ENCODE measurements at regions not wholly inside any gene's neighbourhood (a gene's known extent, or its start where the extent isn't known, plus 50 kb on each side); places are given as distances from the start of the nearest gene placed in this dataset.
"Not testable (repeated sequence)": the region's sequence is repeated elsewhere in the genome, so short reads cannot be mapped to it uniquely, and the experiment has no call there.

DNA sequence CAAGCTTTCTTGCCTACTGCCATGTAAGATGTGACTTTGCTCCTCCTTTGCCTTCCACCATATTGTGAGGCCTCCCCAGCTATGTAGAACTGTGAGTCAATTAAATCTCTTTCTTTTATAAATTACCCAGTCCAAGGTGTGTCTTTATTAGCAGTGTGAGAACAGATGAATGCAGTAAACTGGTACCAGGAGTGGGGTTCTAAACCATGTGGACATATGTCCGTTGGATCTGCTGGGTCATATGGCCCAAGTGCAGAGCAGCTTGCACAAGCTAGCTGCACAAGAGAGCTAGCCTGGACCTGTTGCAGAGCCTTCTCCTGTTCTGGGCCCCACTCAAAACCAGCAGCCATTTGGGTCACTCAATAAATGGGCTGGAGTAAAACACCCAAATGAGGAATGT, 177.1 kb downstream of the HIPK3 start:
- DNase-seq (ENCODE audit: extremely low read depth in 1 of 2, low read depth in 1 of 2): no peak

DNA sequence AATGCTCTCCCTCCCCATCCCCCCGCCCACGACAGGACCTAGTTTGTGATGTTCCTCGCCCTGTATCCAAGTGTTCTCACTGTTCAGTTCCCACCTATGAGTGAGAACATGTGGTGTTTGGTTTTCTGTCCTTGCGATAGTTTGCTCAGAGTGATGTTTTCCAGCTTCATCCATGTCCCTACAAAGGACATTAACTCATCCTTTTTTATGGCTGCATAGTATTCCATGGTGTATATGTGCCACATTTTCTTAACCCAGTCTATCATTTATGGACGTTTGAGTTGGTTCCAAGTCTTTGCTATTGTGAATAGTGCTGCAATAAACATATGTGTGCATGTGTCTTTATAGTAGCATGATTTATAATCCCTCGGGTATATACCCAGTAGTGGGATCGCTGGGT, 171.3 kb downstream of the HIPK3 start:
- DNase-seq (ENCODE audit: extremely low read depth in 1 of 2, low read depth in 1 of 2): not testable (repeated sequence)

DNA sequence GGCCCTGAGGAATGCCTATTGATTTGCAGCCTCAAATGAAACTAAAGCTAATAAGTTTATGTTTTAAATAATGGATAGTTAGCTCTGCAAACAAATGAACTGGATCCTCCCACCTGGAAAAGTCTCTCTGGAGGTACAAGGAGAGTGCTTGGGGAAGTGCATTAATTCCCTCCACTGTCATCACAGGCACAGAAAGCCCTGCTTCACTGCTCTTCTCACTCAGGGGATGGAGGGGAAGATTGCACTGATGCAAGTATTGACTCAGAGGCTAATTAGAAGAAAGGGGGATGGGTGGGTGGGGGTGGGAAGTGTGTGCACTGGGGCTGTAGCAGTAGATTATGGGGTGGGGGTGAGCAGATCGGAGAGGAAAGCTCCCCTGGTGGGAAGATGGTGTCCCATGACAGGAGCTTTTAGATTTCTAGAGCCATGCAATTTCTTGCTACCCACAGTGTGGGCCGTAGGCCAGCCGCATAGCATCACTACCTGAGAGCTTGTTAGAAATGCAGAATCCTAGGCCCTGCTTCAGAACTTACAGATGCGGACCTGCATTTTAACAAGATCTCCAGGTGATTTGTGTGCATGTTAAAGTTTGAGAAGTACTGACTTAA, 163.9 kb downstream of the HIPK3 start:
- DNase-seq (ENCODE audit: extremely low read depth in 1 of 2, low read depth in 1 of 2): no peak

DNA sequence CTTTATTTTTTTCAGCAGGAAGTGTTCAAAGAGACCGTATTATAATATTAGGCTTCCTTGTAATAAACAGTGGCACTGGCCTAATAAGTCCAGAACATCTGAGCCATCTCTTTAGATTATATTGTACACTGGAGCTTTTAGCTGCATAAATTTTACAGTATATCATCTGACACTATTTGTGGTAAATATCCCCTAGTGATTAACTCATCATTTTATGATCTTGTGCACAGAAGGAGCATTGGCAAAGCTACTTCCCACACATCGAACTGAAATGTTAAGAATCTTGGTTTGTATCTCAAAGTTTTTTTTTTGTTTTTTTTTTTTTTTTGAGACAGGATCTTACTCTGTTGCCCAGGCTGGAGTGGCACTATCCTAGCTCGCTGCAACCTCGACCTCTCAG, 162.7 kb downstream of the HIPK3 start:
- no peak for DNase-seq (ENCODE audit: extremely low read depth in 1 of 2, low read depth in 1 of 2)

DNA sequence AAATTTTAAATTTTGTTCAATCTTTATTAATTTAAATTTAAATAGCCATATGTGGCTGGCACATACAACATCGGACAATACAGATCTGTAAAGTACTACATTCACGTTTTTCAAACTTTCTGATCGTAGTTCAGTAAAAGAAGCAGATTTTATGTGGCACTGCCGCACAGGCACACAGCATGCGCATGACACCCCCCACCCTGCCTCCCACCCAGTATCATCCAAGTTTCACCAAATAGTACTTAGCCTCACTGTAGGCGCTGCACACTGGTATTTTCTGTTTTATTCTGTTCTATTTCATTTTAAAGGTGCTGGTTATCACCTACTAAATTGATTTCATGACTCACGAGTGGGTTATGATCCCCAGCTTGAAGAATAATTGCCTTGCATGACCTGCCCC, 159.9 kb downstream of the HIPK3 start:
- DNase-seq (ENCODE audit: extremely low read depth in 1 of 2, low read depth in 1 of 2): no peak

DNA sequence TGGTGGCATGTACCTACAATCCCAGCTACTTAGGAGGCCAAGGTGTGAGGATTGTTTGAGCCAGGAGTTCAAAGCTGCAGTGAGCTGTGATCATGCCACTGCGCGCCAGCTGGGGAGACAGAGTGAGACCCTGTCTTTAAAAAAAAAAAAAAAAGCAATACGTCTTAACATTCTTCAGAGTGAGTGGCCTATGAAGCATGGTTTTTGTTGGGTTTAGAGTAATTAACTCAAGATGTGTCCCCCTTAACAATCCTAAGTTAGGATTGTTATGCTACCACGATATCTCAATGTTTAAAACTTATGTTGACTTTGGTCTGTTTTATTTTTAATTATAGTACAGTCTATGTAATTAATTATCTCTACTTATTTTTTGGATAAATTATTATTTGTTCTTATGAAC, 156.1 kb downstream of the HIPK3 start:
- no peak for DNase-seq (ENCODE audit: extremely low read depth in 1 of 2, low read depth in 1 of 2)

DNA sequence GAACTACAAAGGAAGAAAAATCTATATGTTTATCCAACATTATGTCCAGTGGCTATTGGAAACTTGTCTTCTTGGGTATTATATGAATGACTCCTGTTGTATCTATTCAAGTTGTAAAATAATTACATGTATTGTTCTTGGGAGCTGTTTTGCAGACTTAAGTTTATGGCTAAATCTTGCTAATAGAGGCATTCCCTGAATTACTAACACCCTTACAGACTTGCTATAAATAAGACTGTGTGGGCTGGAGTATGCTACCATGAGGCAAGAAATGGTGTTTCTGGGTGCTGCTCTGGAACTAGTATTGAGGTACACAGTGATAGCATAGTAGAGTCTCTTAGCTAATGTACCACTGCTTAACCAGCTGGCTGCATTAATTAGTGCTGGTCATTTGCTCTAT, 155.1 kb downstream of the HIPK3 start:
- DNase-seq (ENCODE audit: extremely low read depth in 1 of 2, low read depth in 1 of 2): no peak

DNA sequence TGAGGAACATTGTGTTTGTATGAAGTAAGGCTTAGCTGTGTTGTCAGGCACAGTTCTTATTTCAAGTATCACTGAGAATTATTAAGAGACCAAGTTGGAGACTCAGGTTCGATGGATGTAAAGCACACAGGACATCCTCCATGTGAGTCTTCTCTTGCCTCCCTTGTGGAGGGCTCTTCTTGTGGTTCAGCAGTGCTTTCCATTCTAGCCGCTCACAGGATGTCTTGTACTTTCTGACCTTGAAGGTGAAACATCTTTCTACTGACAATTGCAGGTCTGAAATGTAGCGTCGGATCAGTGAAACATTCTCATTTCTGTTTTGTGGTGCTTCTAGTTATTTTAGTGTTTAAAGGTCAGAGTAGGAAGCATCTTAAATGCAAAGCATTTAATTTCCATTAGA, 154.6 kb downstream of the HIPK3 start:
- DNase-seq (ENCODE audit: extremely low read depth in 1 of 2, low read depth in 1 of 2): no peak

DNA sequence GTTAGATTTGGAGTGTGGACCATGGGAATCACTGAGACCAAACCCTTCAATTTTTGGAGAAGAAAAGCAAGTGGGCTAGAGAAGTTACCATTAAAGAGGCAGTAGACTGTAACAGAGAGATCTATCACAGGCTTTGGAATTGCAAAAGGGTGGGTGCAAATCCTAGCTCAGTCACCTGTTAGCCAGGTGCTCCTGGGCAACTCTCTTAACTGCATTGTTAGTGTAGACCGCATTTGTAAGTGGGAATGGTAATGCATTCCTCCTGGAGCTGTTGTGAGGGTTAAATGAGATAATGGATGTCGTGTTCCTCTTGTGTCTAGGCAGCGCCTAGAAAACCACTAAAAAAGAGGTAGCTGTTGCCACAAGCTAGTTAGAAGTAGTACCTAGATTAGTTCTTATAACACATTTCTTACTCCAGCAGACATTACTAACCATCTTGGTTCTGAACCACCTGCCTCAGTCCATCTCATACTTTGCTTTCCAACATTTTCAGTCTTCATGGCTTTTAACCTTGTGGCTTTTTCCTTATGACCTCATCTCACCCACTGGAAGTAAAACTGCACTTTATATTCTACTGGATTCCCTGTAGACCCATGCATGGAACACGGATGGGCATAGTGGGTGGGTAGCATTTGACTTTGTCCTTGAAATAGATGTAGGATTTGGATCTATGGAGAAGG, 153.0 kb downstream of the HIPK3 start:
- DNase-seq (ENCODE audit: extremely low read depth in 1 of 2, low read depth in 1 of 2): no peak
